ENCODE measurements at regions not wholly inside any gene's neighbourhood (a gene's known extent, or its start where the extent isn't known, plus 50 kb on each side); places are given as distances from the start of the nearest gene placed in this dataset.

GRCh38 chr20:11281768-11282167, 608.0 kb upstream of the JAG1 start:
- no peak for DNase-seq (ENCODE audit: low read depth in 2 of 2)

GRCh38 chr20:11287126-11287525, 613.3 kb upstream of the JAG1 start:
- no peak for DNase-seq (ENCODE audit: low read depth in 2 of 2)

- DNase-seq (ENCODE audit: low read depth in 2 of 2): no peak
Measured at GRCh38 chr20:11296221-11296620, 621.5 kb upstream of the BTBD3 start.

- DNase-seq (ENCODE audit: low read depth in 2 of 2): no peak
Measured at GRCh38 chr20:11296951-11297350, 620.7 kb upstream of the BTBD3 start.

- DNase-seq (ENCODE audit: low read depth in 2 of 2): no peak
Measured at GRCh38 chr20:11301699-11302098, 616.0 kb upstream of the BTBD3 start.

- no peak for DNase-seq (ENCODE audit: low read depth in 2 of 2)
Measured at GRCh38 chr20:11302436-11302835, 615.3 kb upstream of the BTBD3 start.

- no peak for DNase-seq (ENCODE audit: low read depth in 2 of 2)
Measured at GRCh38 chr20:11304795-11305194, 612.9 kb upstream of the BTBD3 start.

- no peak for DNase-seq (ENCODE audit: low read depth in 2 of 2)
Measured at GRCh38 chr20:11305406-11305805, 612.3 kb upstream of the BTBD3 start.

- DNase-seq (ENCODE audit: low read depth in 2 of 2): no peak
Measured at GRCh38 chr20:11311659-11312224, 606.0 kb upstream of the BTBD3 start.

- no peak for DNase-seq (ENCODE audit: low read depth in 2 of 2)
Measured at GRCh38 chr20:11315525-11315924, 602.2 kb upstream of the BTBD3 start.

GRCh38 chr20:11316244-11316643, 601.4 kb upstream of the BTBD3 start:
- DNase-seq (ENCODE audit: low read depth in 2 of 2): no peak

GRCh38 chr20:11320033-11320432, 597.7 kb upstream of the BTBD3 start:
- DNase-seq (ENCODE audit: low read depth in 2 of 2): no peak

- DNase-seq (ENCODE audit: low read depth in 2 of 2): no peak
Measured at GRCh38 chr20:11323816-11324215, 593.9 kb upstream of the BTBD3 start.

GRCh38 chr20:11324990-11325389, 592.7 kb upstream of the BTBD3 start:
- no peak for DNase-seq (ENCODE audit: low read depth in 2 of 2)

GRCh38 chr20:11328839-11329238, 588.9 kb upstream of the BTBD3 start:
- no peak for DNase-seq (ENCODE audit: low read depth in 2 of 2)

GRCh38 chr20:11329271-11329670, 588.4 kb upstream of the BTBD3 start:
- no peak for DNase-seq (ENCODE audit: low read depth in 2 of 2)

- no peak for DNase-seq (ENCODE audit: low read depth in 2 of 2)
Measured at GRCh38 chr20:11331096-11331495, 586.6 kb upstream of the BTBD3 start.

- DNase-seq (ENCODE audit: low read depth in 2 of 2): no peak
Measured at GRCh38 chr20:11332381-11332780, 585.3 kb upstream of the BTBD3 start.

- no peak for DNase-seq (ENCODE audit: low read depth in 2 of 2)
Measured at GRCh38 chr20:11333634-11334033, 584.1 kb upstream of the BTBD3 start.

GRCh38 chr20:11337361-11338130, 580.1 kb upstream of the BTBD3 start:
- no peak for DNase-seq (ENCODE audit: low read depth in 2 of 2)

- DNase-seq (ENCODE audit: low read depth in 2 of 2): no peak
Measured at GRCh38 chr20:11338496-11339306, 579.0 kb upstream of the BTBD3 start.

GRCh38 chr20:11344939-11345338, 572.8 kb upstream of the BTBD3 start:
- DNase-seq (ENCODE audit: low read depth in 2 of 2): no peak

- DNase-seq (ENCODE audit: low read depth in 2 of 2): no peak
Measured at GRCh38 chr20:11347738-11348137, 570.0 kb upstream of the BTBD3 start.
